SH-SY5Y (cell line): ENCODE measurements at regions not wholly inside any gene's neighbourhood (a gene's known extent, or its start where the extent isn't known, plus 50 kb on each side); places are given as distances from the start of the nearest gene placed in this dataset.

ENCODE experiments used
- GATA2 ChIP-seq: IDR thresholded peaks from 2 replicates; pipeline ENCODE4 v1.6.1; 2011; ENCODE audit warnings: mild to moderate bottlenecking, low read depth, low read length
- GATA3 ChIP-seq: IDR thresholded peaks from 2 replicates; pipeline ENCODE4 v1.6.1; 2011; ENCODE audit warnings: low read depth, mild to moderate bottlenecking, low read length, moderate library complexity

DNA sequence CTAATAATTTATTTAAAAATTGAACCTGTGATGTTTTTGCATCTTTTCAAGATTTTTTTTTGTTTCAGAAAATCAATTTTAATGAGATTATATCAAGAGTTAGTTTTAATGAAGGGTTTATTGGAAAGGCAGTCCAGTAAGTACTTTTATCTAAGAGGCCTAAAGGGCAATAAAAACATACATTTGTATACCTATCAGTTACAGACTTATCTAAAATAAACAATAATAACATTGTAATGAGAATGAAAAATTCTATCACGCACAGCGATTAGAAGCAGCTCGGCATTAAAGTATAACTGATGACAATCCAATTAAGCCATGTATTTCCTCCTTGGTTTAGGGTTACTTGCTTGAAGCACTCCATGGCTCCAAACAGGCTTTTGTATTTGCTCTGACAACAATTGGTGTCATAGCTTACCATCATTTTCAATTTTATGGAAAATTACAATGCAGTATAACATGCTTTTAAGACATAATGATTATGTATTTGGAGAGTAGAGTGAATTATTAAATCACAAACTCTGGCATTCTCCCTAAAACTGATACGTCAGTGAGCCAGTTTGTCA, 629.4 kb downstream of the TSN start:
- TF ChIP-seq GATA2 (no peak), GATA3 (no peak)
